ENCODE measurements at regions not wholly inside any gene's neighbourhood (a gene's known extent, or its start where the extent isn't known, plus 50 kb on each side); places are given as distances from the start of the nearest gene placed in this dataset.

GRCh38 chr20:39338469-39339376 lies 376.6 kb downstream of the DHX35 start:
- DNase-seq = no peak

GRCh38 chr20:39333211-39333610 lies 371.1 kb downstream of the DHX35 start:
- no peak for DNase-seq

- DNase-seq = no peak
These were observed 366.2 kb downstream of the DHX35 start for GRCh38 chr20:39328347-39328746.

- DNase-seq = no peak
These were observed 363.9 kb downstream of the DHX35 start for GRCh38 chr20:39326050-39326449.

- DNase-seq = no peak
These were observed 356.8 kb downstream of the DHX35 start for GRCh38 chr20:39318911-39319310.

GRCh38 chr20:39312676-39313075 lies 350.5 kb downstream of the DHX35 start:
- no peak for DNase-seq

- no peak for DNase-seq
These were observed 349.8 kb downstream of the DHX35 start for GRCh38 chr20:39311851-39312506.

- no peak for DNase-seq
These were observed 348.3 kb downstream of the DHX35 start for GRCh38 chr20:39310363-39310995.

- no peak for DNase-seq
These were observed 347.3 kb downstream of the DHX35 start for GRCh38 chr20:39309458-39309857.

- no peak for DNase-seq
These were observed 340.2 kb downstream of the DHX35 start for GRCh38 chr20:39302312-39302711.

GRCh38 chr20:39299783-39300182 lies 337.6 kb downstream of the DHX35 start:
- DNase-seq = no peak

- DNase-seq = no peak
These were observed 336.7 kb downstream of the DHX35 start for GRCh38 chr20:39298571-39299506.

GRCh38 chr20:39298121-39298520 lies 336.0 kb downstream of the DHX35 start:
- no peak for DNase-seq

GRCh38 chr20:39295301-39295700 lies 333.2 kb downstream of the DHX35 start:
- DNase-seq = no peak

- no peak for DNase-seq
These were observed 332.1 kb downstream of the DHX35 start for GRCh38 chr20:39294137-39294725.

GRCh38 chr20:39292193-39292736 lies 330.1 kb downstream of the DHX35 start:
- no peak for DNase-seq

GRCh38 chr20:39291301-39291700 lies 329.2 kb downstream of the DHX35 start:
- DNase-seq = no peak

GRCh38 chr20:39290575-39290974 lies 328.4 kb downstream of the DHX35 start:
- DNase-seq = no peak

- DNase-seq = no peak
These were observed 327.7 kb downstream of the DHX35 start for GRCh38 chr20:39289831-39290230.

GRCh38 chr20:39289316-39289715 lies 327.2 kb downstream of the DHX35 start:
- DNase-seq = no peak

- no peak for DNase-seq
These were observed 321.3 kb downstream of the DHX35 start for GRCh38 chr20:39283464-39283863.

- no peak for DNase-seq
These were observed 320.5 kb downstream of the DHX35 start for GRCh38 chr20:39282619-39283092.

Data from right forelimb (tissue), 1 donor.